ENCODE measurements at regions not wholly inside any gene's neighbourhood (a gene's known extent, or its start where the extent isn't known, plus 50 kb on each side); places are given as distances from the start of the nearest gene placed in this dataset.

GRCh38 chr3:139267300-139268246 lies 76.2 kb upstream of the MRPS22 start:
- TF ChIP-seq CTCF (IDR thresholded peaks at IDR 0.05; ENCODE audit: low read length) (no peak), EZH2 (IDR thresholded peaks at IDR 0.05; ENCODE audit: borderline replicate concordance, low read length) (no peak)
